HG02798 (cell line): ENCODE measurements at regions not wholly inside any gene's neighbourhood (a gene's known extent, or its start where the extent isn't known, plus 50 kb on each side); places are given as distances from the start of the nearest gene placed in this dataset.

Source experiments
- ATAC-seq: cut with Tn5 transposase; IDR thresholded peaks from one replicate; pipeline ENCODE4 v1.9.1; 2021; ENCODE audit warnings: mild to moderate bottlenecking; ENCODE audit not compliant: unreplicated experiment, poor library complexity

DNA sequence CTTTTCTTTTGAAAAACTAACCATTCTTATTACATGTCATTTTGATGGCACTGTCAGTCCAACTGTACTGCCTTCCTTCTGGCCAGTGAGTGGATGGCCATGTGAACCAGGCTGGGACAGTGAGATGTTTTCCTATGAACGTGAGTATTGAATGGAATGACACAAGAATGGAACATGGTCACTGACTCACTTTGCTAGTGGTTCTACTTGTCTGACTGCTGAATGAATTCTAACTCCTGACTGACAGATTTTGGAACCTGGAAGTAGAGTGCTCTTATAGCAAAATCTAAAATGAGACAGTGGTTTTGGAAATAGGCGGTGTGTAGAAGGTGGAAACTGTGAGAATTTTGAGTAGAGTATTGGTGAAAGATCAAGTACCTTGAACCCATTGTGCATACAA, 606.9 kb upstream of the KCNMB2 start:
- ATAC-seq: no peak

DNA sequence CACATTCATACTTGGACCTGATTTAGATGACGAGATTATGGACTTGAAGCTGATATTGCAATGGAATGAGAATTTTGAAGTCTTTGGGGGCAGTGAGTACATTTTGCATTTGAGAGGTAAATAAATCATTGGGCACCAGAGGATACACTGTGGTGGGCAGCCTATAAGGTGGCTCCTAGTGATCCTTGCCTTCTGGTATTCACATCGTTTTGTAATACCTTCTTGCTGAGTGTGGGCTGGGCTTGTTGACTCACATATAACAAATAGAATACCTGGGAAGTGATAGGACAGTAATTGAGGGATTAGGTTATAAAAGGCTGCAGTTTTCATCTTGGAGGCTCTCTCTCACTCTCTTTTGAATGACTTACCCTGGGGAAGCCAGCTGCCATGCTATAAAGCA, 605.5 kb upstream of the KCNMB2 start:
- ATAC-seq: no peak

DNA sequence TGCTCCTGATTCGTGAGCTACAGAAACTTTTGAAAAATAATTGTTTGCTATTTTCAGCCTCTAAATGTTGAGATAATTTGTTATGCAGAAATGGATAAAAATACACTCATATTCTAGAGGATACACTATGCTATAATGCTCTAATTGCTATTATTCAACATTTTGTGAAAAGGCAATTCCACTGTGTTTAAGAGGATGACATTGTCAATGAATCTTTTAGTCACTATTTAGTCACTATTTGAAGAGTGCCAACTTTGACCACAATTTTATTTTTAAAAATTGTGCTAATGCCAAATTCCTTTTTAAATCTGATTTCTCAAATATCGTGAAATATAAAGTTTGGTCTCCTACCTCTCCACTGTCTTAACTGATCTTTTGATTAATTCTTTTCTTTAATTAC, 604.9 kb upstream of the KCNMB2 start:
- no peak for ATAC-seq

DNA sequence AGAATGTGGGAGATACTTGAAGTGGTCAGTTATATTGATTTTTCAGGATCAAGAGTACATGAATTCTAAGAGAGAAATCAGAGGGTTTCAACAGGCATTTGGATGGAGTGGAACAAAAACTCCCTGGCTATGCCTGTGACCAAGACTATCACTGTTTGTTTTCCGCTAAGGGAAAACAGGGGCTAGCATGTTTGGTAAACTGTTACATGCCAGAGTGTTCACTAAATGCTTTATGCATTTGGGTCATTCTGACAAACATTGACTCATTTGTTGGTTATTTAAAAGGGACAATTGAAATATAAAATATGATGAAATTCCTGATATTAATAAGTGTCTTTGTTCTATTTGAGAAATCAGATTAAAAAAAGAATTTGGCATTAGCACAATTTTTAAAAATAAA, 603.9 kb upstream of the KCNMB2 start:
- ATAC-seq: no peak

DNA sequence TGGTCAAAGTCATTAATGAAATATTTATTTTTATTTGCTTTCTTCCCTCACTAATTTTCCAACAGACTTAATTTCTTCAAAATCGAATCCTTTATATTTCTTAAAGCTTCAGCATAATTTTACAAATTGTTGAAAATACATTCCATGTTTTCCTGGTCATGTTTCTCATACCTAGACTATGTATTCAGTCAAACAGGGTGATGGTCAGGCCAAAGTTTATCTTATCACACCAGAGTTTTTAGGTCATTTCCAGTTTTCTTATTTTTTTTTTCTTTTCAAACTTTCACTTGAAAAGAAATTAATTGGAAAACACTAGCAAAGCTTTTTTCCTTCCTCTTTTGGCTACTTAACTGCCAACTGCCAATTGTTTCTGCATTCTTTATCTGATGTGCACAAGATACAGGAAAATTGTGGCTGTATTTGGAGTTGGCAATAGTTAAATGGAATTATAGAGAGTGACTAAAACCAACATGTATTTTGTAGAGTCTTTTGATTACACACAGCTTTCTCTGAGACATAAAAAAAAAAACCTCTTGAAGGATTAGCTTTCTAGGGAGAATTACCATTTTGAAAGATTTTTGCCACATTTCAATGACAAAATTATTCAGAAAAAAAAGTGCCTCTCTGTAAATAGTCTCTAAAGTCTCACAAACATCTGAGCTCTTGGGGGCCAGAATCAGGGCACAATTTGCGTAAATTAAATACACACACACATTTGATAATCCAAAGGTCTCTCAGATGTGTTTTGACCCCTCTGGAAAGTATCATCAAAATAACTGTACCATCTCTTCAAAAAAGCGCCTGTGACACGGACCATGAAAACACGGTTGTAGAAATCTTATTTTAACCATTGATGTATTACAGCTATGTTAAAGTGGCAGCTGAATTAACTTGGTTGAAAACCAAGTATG, 603.2 kb upstream of the KCNMB2 start:
- no peak for ATAC-seq

DNA sequence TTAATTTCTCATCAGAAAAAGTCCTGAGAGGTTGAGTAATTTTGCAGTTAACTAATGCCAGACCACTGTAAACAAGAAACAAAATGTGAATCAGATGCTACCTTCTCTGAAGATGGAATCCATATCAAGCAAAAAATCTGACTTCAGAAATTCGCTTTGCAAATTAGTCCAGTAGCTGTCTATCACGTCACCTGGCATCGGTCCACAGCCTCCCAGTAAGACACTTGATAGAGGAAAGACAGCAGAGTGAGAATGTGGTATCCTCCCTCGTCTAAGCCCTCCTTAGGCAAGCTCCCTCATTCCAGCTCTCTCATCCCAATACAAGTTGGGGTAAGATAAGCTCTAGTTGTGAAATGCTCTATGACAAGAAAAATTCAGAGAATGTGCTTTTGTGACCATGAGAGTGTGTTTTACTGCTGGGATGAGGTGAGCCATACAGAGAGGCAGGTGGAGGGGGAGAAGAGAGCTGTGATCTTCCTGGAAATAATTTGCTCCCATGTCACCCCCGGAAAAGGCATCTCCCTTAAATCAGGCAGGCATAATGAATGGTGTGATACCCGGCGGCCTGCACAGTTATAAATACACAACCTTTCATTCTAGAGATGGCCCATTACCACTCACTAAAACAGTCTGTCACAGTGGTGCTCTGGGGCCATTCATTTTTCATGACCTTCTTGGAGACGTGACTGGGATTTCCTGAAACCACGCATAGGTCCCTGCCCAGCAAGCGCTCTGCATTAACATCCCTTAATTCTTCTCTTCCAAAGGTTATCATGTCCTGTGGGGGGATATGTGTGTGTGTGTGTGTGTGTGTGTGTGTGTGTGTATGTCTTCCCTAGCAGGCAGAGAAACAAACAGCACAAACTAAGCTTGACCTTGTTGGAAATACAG, 602.0 kb upstream of the KCNMB2 start:
- ATAC-seq: no peak

DNA sequence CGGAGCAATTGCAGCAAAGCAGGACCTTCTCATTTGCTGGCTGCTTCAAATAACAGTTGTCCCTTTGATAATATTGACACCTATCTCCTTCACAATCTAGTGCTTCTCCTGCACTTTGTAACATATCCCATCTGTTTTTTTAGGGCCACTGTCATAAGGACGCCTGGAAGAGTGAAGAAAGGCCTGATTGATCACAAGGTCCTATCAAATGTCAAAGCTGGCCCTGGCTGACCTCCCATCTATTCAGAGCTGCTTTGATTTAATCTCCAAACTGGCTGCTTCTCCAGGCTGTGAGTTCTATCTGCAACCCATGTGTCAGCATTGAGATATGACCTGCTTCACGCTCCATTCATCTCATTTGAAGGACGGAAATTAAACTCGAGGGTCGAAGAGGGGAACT, 601.2 kb upstream of the KCNMB2 start:
- ATAC-seq: no peak

DNA sequence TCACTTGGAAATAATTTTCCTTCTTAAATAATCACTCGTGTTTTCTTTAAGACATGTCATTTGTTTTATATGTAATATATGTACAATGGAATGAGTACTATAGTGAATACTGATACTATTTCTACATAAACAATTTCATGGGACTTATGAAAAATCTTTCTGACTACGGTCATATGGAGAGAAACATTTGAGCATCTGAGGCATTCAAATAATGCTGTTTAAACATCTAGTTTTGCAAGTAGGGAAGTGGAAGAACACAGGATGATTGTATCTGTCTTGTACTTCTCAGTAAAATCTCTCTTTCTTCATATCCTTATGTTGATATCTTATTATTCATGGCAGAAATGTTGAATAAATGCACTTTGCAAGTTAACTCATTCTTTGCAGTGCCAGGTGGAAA, 599.5 kb upstream of the KCNMB2 start:
- ATAC-seq: no peak

DNA sequence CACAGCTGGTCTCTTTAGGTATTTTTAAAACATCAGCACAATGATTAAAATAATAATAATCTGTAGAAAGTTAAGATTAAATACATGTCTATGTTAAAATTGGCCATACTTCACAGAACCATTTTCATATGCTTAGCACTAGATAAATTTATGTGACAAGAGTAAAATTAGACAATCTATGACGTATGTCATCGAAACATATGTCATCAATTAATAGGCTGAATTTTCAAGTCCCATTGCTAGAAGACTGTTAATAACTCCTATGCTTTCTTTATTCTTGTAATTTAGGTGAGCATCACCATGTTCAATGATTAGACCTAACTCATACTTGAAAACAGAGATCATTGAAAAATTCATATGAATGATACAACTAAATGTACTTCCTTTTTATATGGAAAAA, 593.3 kb upstream of the KCNMB2 start:
- no peak for ATAC-seq

DNA sequence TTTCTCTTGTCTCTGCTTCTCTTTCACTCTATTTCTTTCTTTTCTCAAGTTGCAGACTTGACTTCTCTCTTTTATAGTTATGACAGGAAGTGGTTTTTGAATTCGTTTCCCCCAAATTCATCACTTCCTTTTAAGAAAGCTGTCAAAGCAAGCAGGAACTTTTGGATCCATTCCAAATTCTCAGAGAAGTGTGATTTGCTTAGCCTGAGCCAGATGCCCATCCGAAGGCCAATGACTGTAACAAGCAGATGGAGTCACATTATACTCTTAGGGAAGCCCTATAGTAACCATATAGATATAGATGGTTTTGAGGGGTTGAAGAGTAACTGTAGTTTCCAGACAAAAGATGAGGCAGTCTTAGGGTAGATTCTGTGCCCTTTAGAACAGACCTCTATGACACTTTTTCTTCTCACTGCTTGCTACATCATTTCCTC, 592.0 kb upstream of the KCNMB2 start:
- ATAC-seq: no peak

DNA sequence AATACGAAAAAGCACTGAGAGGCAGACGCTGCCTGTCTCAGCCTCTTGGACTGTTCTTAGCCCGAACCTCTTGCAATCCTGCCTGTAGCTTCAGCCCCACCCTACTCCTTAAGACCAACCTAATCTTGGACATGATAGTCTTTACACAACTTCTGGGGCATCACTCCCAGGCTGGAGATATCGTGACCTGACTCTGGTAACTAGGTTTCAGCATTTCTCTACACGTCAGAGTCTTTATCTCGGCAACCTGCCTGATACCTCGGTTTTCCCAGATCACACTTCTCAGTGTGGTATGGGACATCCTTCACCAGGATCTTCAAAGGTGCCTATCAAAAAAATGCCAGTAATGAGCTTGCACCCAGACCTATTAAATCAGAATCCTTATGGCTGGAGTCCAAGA, 590.2 kb upstream of the KCNMB2 start:
- ATAC-seq: no peak

DNA sequence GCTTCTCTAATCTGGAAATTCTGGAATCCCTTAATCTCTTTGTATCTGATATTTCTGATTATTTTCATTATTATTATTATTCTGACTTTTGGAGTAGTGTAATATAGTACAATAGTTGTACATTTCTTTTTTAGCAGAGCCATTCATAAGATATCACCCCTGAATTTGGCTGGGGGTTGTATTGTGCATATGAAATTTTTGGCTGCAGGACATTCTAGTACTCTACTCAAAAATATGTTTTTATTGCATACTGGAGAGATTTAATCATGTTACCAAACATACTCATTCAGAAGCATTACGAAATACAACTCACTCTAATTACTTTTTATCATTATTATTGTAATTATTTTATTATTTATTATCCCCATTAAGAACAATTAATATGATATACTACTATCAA, 589.7 kb upstream of the KCNMB2 start:
- no peak for ATAC-seq

DNA sequence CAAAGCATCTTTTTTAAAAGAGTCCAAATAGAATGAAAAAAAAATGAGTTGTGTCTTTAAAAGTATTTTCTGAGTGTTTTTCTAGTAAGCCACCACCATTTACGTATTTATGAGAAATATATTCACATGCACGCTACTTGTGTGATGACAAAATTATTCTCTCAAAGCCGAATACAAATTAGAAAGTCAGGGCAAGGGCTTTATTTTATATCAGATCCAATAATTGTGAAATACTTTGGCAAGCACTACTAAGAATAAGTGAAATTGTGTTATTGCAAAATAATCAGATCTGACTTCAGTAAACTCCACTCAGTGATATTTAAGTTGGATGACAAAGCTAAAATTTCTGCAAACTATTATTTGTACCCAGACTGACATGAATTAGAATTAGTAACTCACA, 589.3 kb upstream of the KCNMB2 start:
- ATAC-seq: no peak

DNA sequence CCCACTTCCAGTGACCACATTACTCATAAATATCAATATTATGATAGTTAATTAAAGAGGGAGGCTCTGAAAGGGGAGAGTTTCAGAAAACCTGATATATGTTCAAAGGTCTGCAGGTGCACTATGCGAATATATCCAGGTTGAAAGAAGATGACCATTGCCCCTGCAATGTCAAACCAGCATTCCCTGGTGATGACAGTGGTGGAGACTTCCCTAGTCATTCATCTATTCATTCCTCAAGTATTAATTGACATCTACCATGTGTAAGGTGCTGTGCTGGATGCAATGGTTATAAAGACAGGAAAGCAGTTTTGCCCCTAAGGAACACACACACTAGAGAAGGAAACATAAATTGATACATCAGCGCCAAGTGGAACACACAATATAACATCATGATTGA, 588.3 kb upstream of the KCNMB2 start:
- ATAC-seq: no peak

DNA sequence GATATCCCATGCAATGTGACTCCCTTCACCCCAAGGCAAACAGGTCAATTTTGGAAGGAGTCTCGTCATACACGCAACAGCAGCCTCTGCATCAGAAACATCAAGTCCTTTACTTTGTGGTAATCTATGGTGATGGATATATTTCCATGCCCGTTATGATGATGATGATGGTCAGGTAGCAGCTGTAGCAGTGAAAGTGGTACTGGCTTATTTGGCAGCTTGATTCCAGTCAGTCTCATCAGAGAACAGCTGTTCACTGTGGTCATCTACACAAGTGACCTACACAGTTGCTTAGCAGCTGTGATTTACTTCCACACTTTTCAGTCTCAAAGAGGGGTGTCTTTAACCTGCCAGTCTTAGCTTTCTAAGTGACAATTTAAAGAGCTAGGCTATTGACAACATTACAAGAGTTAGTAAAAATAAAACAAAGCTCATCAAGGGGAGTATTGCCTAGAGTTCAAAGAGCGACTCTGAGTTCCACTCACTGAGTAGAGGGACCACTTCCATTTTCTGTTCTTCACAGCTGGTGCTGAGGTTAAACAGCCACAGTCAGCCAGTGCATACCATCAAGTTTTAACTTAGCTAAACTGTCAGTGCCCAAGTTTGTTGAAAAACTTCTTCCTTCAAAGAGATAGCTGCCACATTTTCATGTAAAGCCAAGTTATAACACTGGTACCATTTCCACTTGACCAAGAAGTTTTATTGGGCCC, 587.4 kb upstream of the KCNMB2 start:
- ATAC-seq: peak; percentile 68

DNA sequence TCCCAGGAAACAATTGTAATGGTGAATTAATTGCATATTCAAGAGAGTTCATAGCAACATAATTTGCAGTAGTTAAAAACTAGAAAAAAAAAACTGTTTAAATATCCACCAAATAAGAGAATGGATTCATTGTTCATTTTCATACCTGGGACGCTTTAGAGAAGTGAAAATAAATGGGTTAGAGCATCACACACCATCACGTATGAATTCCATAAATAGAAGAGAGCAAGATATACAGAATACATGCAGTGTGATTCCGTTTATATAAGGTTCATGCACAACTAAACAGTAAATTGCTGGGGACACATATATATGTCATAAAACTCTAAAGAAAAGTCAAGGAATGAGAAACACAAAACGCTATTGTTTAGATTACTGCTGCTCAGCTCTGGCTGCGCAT, 577.0 kb upstream of the KCNMB2 start:
- ATAC-seq: no peak

DNA sequence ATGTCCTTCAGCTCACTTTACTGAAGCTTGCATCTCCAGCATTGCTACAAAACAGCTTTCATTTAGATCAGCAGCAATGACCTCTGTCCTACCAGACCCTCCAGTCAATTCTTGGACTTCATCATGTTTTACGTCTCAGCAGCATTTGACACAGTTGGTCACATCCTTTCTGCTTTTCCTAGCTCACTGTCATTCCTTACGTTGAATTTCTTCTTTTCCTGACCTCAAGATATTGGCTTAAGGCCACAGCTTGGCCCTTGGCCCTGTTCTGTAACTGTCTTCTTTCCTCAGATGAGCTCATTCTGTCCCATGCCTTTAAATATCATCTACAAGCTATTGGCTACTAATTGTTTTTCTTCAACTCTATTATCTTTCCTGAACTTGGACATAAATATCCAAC, 576.2 kb upstream of the KCNMB2 start:
- ATAC-seq: no peak

DNA sequence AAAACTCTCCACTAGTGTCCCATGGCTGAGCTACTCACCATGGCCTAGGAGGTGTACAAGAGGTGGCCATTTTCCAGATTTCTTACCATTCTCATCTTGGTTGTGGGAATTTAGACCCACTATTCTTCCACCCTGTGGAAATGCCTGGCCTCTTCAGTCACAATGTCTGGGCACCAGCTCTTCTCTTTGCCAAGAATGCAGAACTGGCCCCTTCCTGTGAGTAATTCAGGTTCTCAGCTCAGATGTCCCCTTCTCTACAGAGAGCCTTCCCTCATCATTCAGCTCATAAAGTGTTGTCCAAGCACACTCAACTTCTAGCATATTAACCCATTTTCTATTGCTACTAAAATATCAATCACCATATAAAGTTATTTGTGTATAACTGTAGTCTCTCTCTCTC, 575.5 kb upstream of the KCNMB2 start:
- ATAC-seq: no peak

DNA sequence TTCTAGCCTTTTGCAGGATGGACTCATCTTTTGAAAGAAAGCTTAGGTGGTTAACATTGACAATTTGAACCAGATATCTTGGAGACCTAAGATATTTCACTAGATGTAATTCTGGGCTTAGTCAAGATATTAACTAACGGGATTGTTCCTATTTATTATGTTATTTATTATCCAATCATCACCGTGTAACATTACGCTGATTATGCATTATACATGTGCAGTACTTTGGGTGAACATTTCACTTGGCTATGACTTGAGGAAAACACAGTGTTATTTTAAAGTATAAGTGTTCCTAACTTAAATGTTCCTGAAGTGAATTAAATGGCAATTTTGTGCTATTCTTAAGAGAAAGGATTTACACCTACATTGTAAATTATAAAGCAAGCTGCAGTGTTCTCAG, 574.5 kb upstream of the KCNMB2 start:
- no peak for ATAC-seq

DNA sequence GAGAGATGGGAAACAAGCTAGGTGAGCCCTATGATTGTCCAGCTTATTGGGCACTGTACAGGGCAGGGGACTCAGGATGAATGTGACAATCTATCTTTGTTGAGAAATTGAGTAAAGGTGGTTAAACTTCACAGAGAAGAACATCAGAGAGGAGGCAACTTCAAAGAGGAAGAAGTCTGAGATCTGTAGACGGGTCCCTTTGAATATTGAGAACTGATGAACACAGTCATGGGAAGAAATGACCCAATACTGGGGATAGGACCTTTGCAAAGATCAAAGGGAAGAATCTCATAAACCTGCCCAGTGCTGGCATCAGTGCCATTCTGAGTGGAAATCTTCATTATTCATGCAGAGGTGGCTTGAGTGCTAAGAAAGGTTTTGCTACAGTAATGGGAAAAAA, 569.7 kb upstream of the KCNMB2 start:
- ATAC-seq: no peak

DNA sequence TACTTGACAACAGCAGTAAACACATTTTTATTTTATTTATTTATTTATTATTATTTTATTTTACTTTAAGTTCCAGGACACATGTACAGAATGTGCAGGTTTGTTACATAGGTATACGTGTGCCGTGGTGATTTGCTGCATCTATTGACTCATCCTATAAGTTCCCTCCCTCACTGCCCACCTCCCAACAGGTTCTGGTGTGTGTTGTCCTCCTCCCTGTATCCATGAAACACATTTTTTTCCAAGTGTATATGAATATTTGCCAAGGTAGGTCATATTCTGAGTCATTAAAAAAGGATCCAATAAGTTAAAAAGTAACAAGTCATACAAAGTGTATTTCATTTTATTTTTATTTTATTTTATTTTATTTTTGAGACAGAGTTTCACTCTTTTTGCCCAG, 567.3 kb upstream of the KCNMB2 start:
- ATAC-seq: no peak
